MM.1S (cell line): ENCODE measurements at regions not wholly inside any gene's neighbourhood (a gene's known extent, or its start where the extent isn't known, plus 50 kb on each side); places are given as distances from the start of the nearest gene placed in this dataset.

Experiments
- DNase-seq: peaks from one replicate; pipeline ENCODE4 v3.0.0-alpha.2; 2015
- H2AFZ ChIP-seq: fragments of 300-600 bp; sonication (generic); 2 replicates; pipeline ENCODE4 v1.6.0; 2016; ENCODE audit warnings: antibody characterized with exemption, low read length
- H3F3A ChIP-seq: fragments of 300-600 bp; sonication (generic); 2 replicates; pipeline ENCODE4 v1.6.1; 2016; ENCODE audit warnings: mild to moderate bottlenecking, antibody characterized with exemption, low read length, moderate library complexity, mixed read lengths; ENCODE audit not compliant: insufficient read depth
- H3K27ac ChIP-seq: fragments of 300-600 bp; sonication (generic); 2 replicates; pipeline ENCODE4 v1.5.1; 2016; ENCODE audit warnings: mild to moderate bottlenecking, low read length
- H3K27me3 ChIP-seq: fragments of 300-600 bp; sonication (generic); replicated peaks from 2 replicates; pipeline ENCODE4 v1.6.0; 2016; ENCODE audit warnings: low read length; ENCODE audit not compliant: insufficient read depth
- H3K36me3 ChIP-seq: fragments of 300-600 bp; sonication (generic); replicated peaks from 2 replicates; pipeline ENCODE4 v1.6.1; 2016; ENCODE audit warnings: mild to moderate bottlenecking, low read length, mixed read lengths; ENCODE audit not compliant: insufficient read depth
- H3K4me1 ChIP-seq: fragments of 300-600 bp; sonication (generic); 2 replicates; pipeline ENCODE4 v1.6.1; 2016; ENCODE audit warnings: low read length, mixed read lengths
- H3K4me2 ChIP-seq: fragments of 300-600 bp; sonication (generic); 2 replicates; pipeline ENCODE4 v1.6.0; 2016; ENCODE audit warnings: low read depth, low read length
- H3K4me3 ChIP-seq: fragments of 300-600 bp; sonication (generic); 2 replicates; pipeline ENCODE4 v1.5.1; 2016; ENCODE audit warnings: low read length, mixed read lengths
- H3K79me2 ChIP-seq: fragments of 300-600 bp; sonication (generic); 2 replicates; pipeline ENCODE4 v1.6.1; 2016; ENCODE audit warnings: mixed run types, low read length, mixed read lengths
- H3K9ac ChIP-seq: fragments of 300-600 bp; sonication (generic); 2 replicates; pipeline ENCODE4 v1.6.1; 2016; ENCODE audit warnings: low read length, mixed read lengths
- H3K9me2 ChIP-seq: fragments of 300-600 bp; sonication (generic); replicated peaks from 2 replicates; pipeline ENCODE4 v1.6.1; 2016; ENCODE audit warnings: mild to moderate bottlenecking, low read length, mixed read lengths; ENCODE audit not compliant: insufficient read depth
- H3K9me3 ChIP-seq: fragments of 300-600 bp; sonication (generic); replicated peaks from 2 replicates; pipeline ENCODE4 v1.6.1; 2016; ENCODE audit warnings: mild to moderate bottlenecking, low read length, mixed read lengths; ENCODE audit not compliant: insufficient read depth
- H4K20me1 ChIP-seq: fragments of 300-600 bp; sonication (generic); 2 replicates; pipeline ENCODE4 v1.6.1; 2016; ENCODE audit warnings: mild to moderate bottlenecking, low read length, moderate library complexity, mixed read lengths; ENCODE audit not compliant: insufficient read depth
- EZH2 ChIP-seq: fragments of 300-600 bp; sonication (generic); optimal IDR thresholded peaks from 2 replicates; pipeline ENCODE3; 2017; ENCODE audit warnings: low read depth, mild to moderate bottlenecking, antibody characterized with exemption, low read length, mixed read lengths
- EZH2phosphoT487 ChIP-seq: fragments of 300-600 bp; sonication (generic); IDR thresholded peaks from 2 replicates; pipeline ENCODE4 v1.6.1; 2018; ENCODE audit warnings: antibody characterized with exemption, low read length
- TF ChIP-seq, protein P1 (sequence below): fragments of 300-600 bp; sonication (generic); IDR thresholded peaks from 2 replicates; pipeline ENCODE4 v1.5.1; 2016; ENCODE audit warnings: antibody characterized with exemption, low read length, mixed read lengths

DNA sequence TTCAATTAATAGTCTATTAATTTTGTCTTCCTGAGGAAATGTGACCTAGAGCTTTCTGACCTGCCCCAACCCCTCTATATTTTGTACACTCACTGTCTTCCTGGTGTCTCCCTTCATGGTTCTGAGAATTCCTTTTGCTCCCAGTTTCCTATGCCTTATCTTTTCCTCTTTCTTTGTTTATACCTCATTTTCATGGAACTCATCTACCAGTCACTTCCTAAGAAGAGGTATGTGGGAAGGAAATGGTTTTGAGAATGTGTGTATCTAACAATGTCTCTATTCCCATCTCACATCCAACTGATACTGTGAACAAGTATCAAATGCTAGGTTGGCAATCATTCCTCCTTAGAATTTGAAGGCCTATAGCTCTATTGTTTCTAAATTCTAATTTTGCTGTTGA, 245.1 kb upstream of the EGLN3 start:
- Histone ChIP-seq H3K9me2 (no peaks in the 10 kb centered on the region), H3K4me2 (no peak overlapping the region), H3K79me2 (no peaks in the 10 kb centered on the region), H3F3A (no peaks in the 10 kb centered on the region), H4K20me1 (no peaks in the 10 kb centered on the region), H3K4me1 (no peaks in the 10 kb centered on the region), H3K27me3 (no peaks in the 10 kb centered on the region), H3K4me3 (no peak overlapping the region), H3K36me3 (no peaks in the 10 kb centered on the region), H3K9ac (no peak overlapping the region), H2AFZ (no peak overlapping the region), H3K27ac (no peak overlapping the region), H3K9me3 (no peaks in the 10 kb centered on the region)
- DNase-seq = no peak
- TF ChIP-seq EZH2phosphoT487 (no peak), EZH2 (no peak)
- TF ChIP-seq, protein P1, sequence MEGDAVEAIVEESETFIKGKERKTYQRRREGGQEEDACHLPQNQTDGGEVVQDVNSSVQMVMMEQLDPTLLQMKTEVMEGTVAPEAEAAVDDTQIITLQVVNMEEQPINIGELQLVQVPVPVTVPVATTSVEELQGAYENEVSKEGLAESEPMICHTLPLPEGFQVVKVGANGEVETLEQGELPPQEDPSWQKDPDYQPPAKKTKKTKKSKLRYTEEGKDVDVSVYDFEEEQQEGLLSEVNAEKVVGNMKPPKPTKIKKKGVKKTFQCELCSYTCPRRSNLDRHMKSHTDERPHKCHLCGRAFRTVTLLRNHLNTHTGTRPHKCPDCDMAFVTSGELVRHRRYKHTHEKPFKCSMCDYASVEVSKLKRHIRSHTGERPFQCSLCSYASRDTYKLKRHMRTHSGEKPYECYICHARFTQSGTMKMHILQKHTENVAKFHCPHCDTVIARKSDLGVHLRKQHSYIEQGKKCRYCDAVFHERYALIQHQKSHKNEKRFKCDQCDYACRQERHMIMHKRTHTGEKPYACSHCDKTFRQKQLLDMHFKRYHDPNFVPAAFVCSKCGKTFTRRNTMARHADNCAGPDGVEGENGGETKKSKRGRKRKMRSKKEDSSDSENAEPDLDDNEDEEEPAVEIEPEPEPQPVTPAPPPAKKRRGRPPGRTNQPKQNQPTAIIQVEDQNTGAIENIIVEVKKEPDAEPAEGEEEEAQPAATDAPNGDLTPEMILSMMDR = no peak

DNA sequence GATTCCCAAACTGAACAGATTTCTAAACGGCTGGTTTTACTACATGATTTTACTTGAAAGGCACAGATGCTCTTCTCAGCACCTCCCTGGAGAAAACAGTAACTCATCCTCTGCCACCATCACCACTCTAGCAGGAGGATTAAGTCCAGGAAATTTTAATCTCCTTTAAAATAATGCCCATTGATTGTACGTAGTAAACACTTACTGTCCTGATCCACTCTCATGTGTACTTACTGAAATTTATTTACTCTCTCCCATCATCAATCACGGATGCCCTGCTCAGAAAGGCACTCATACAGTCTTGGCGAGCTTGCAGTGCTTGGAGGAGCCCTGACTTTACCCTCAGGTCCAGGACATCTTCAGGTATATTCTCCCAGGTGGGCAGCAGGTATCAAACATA, 239.8 kb upstream of the EGLN3 start:
- Histone ChIP-seq H3K27ac (no peak overlapping the region), H3K79me2 (no peaks in the 10 kb centered on the region), H3K9me3 (no peaks in the 10 kb centered on the region), H3F3A (no peaks in the 10 kb centered on the region), H3K9ac (no peak overlapping the region), H3K9me2 (no peaks in the 10 kb centered on the region), H2AFZ (no peak overlapping the region), H4K20me1 (no peaks in the 10 kb centered on the region), H3K27me3 (no peaks in the 10 kb centered on the region), H3K36me3 (no peaks in the 10 kb centered on the region), H3K4me2 (no peak overlapping the region), H3K4me3 (no peak overlapping the region), H3K4me1 (no peaks in the 10 kb centered on the region)
- TF ChIP-seq, protein P1 = no peak
- no peak for DNase-seq

DNA sequence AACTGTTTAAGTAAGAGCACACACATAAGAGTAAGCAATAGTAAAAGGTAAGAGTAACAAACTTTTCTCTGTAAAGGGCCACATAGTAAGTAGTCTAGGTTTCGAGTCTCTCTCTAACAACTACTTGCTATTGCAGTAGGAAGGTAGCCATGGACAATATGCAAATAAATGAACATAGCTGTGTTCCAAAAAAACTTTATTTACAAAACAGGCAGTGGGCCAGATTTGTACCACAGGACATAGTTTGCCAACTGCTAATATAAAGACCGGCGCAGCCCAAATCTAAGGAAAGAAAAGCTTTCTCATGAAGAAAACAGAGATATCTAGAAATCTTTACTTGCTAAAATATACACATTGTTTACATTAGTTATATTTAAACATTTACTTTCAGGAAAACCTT, 239.0 kb upstream of the EGLN3 start:
- no peaks in the 10 kb centered on the region for H3K4me1 ChIP-seq
- DNase-seq = no peak
- TF ChIP-seq, protein P1 = no peak
- TF ChIP-seq EZH2phosphoT487 (no peak), EZH2 (no peak)
- H3K4me2 ChIP-seq = no peak overlapping the region
- no peaks in the 10 kb centered on the region for H3F3A ChIP-seq
- no peak overlapping the region for H3K4me3 ChIP-seq
- no peaks in the 10 kb centered on the region for H3K9me3 ChIP-seq
- no peaks in the 10 kb centered on the region for H3K36me3 ChIP-seq
- H3K9ac ChIP-seq = no peak overlapping the region
- no peaks in the 10 kb centered on the region for H4K20me1 ChIP-seq
- H3K9me2 ChIP-seq = no peaks in the 10 kb centered on the region
- no peaks in the 10 kb centered on the region for H3K27me3 ChIP-seq
- no peaks in the 10 kb centered on the region for H3K79me2 ChIP-seq
- no peak overlapping the region for H2AFZ ChIP-seq
- H3K27ac ChIP-seq = no peak overlapping the region

DNA sequence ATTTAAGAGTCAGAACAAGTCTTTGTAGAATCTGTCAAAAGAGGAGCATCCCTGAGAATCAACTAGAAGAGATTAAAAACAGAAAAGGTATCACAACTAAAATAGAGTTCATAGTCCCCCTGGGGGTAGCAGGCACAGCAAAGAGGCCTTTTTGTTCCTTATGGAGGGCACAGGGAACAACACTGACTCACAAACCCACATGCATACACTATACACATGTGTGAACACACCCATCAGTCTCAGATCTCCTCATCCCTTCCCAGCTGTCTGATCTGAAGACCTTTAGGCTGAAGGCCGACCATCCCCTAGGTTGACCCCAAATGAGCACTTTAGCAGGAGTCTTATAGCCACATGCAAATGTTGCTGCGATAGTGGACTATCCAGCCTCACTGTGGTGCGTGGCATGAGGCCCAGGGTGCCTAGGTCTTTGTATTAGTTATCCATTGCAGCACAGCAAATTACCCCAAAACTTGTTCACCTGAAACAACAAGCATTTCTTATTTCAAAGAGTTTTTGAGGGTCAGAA, 236.7 kb upstream of the EGLN3 start:
- no peak overlapping the region for H3K9ac ChIP-seq
- no peak for DNase-seq
- no peaks in the 10 kb centered on the region for H3K9me3 ChIP-seq
- H3F3A ChIP-seq = no peaks in the 10 kb centered on the region
- no peak overlapping the region for H2AFZ ChIP-seq
- no peaks in the 10 kb centered on the region for H3K27me3 ChIP-seq
- no peak overlapping the region for H3K27ac ChIP-seq
- no peak for TF ChIP-seq EZH2
- TF ChIP-seq, protein P1 = no peak
- no peak for TF ChIP-seq EZH2phosphoT487
- no peaks in the 10 kb centered on the region for H3K9me2 ChIP-seq
- no peak overlapping the region for H3K4me2 ChIP-seq
- H4K20me1 ChIP-seq = no peaks in the 10 kb centered on the region
- H3K4me3 ChIP-seq = no peak overlapping the region
- H3K4me1 ChIP-seq = no peaks in the 10 kb centered on the region
- H3K79me2 ChIP-seq = no peaks in the 10 kb centered on the region
- no peaks in the 10 kb centered on the region for H3K36me3 ChIP-seq
